GM12878 (cell line): ENCODE measurements at regions not wholly inside any gene's neighbourhood (a gene's known extent, or its start where the extent isn't known, plus 50 kb on each side); places are given as distances from the start of the nearest gene placed in this dataset.

Source experiments
- ATAC-seq: fragments of 200-7000 bp; cut with Tn5 transposase; 3 replicates; pipeline ENCODE4 v1.9.1; 2020; ENCODE audit warnings: mild to moderate bottlenecking, moderate library complexity
- BruUV-seq: library from RNA; stranded (reverse); fragments of 400-500 nt; replicated peaks from 2 replicates; lab custom pipeline; 2021; lab: Mats Ljungman, UMichigan
- CTCF ChIA-PET: fragments of 300-600 bp; sonication (Branson Sonifier 250); formaldehyde crosslinking; extraction: SDS; loops from one replicate; lab custom pipeline; 2021; ENCODE audit warnings: inconsistent platforms; lab: Yijun Ruan, JAX
- POLR2A ChIA-PET: fragments of 350-600 bp; formaldehyde crosslinking; extraction: SDS; loops from one replicate; lab custom pipeline; 2021; ENCODE audit warnings: inconsistent platforms; lab: Charles Lee
- RAD21 ChIA-PET: fragments of 300-600 bp; sonication (Branson Sonifier 250); formaldehyde crosslinking; loops from one replicate; lab custom pipeline; 2023; ENCODE audit warnings: antibody characterized with exemption; ENCODE audit not compliant: unreplicated experiment; lab: Charles Lee
- SMC1A ChIA-PET: fragments of 300-600 bp; sonication (Branson Sonifier 250); formaldehyde crosslinking; loops from one replicate; lab custom pipeline; 2023; ENCODE audit not compliant: unreplicated experiment, uncharacterized antibody; lab: Charles Lee
- DNase-seq: peaks from one replicate; pipeline ENCODE4 v3.0.0-alpha.2; 2011; ENCODE audit warnings: low read depth, low spot score
- FAIRE-seq: peaks from 3 replicates; lab custom pipeline; 2011; peaks lifted over from hg19 to GRCh38; lab: Jason Lieb, UNC
- H2AFZ ChIP-seq: 2 replicates; pipeline ENCODE4 v1.6.0; 2011; ENCODE audit warnings: low read depth, low read length, control low read depth; ENCODE audit not compliant: control insufficient read depth
- H3K27ac ChIP-seq: 2 replicates; pipeline ENCODE4 v1.5.1; 2011; ENCODE audit warnings: control low read depth; ENCODE audit not compliant: control insufficient read depth, insufficient read depth
- H3K27me3 ChIP-seq, 2 experiments: replicated peaks in 1 of 2; 2 replicates each; pipeline versions ENCODE4 v1.6.0 to v1.6.1; 2011; ENCODE audit warnings: low read length in 1 of 2; ENCODE audit not compliant: control insufficient read depth in 2 of 2, insufficient read depth in 2 of 2
- H3K36me3 ChIP-seq, 2 experiments: 2 replicates each; pipeline ENCODE4 v1.5.1; 2011; ENCODE audit warnings: low read length in 1 of 2; ENCODE audit not compliant: control insufficient read depth in 2 of 2, insufficient read depth in 2 of 2
- H3K4me1 ChIP-seq: 2 replicates; pipeline ENCODE4 v1.6.1; 2011; ENCODE audit warnings: mild to moderate bottlenecking, low read length, moderate library complexity, mixed read lengths; ENCODE audit not compliant: control insufficient read depth, insufficient read depth
- H3K4me2 ChIP-seq: 2 replicates; pipeline ENCODE4 v1.6.0; 2011; ENCODE audit warnings: control low read depth; ENCODE audit not compliant: control insufficient read depth, insufficient read depth
- H3K4me3 ChIP-seq: fragments of 200-600 bp; sonication (generic); 2 replicates; pipeline ENCODE4 v1.5.1; 2016
- H3K79me2 ChIP-seq: 2 replicates; pipeline ENCODE4 v1.6.0; 2011; ENCODE audit warnings: low read length; ENCODE audit not compliant: control insufficient read depth, insufficient read depth
- H3K9ac ChIP-seq: 2 replicates; pipeline ENCODE4 v1.8.0; 2011; ENCODE audit warnings: low read length, control low read depth, mixed read lengths; ENCODE audit not compliant: control insufficient read depth, insufficient read depth
- H3K9me3 ChIP-seq: replicated peaks from 3 replicates; pipeline ENCODE4 v1.5.1; 2011; ENCODE audit warnings: mild to moderate bottlenecking, low read length; ENCODE audit not compliant: control insufficient read depth, insufficient read depth
- H4K20me1 ChIP-seq: 2 replicates; pipeline ENCODE4 v1.6.0; 2011; ENCODE audit not compliant: control insufficient read depth, insufficient read depth
- CHD2 ChIP-seq: IDR thresholded peaks from 2 replicates; pipeline ENCODE4 v1.6.1; 2011; ENCODE audit warnings: low read depth, low read length, improper control_type of control experiment, borderline replicate concordance
- E2F4 ChIP-seq: IDR thresholded peaks from 2 replicates; pipeline ENCODE4 v1.6.1; 2012; ENCODE audit warnings: low read depth, low read length, improper control_type of control experiment
- EED ChIP-seq: sonication (generic); IDR thresholded peaks from 2 replicates; pipeline ENCODE4 v1.6.1; 2016; ENCODE audit warnings: antibody characterized with exemption, low read depth
- ELK1 ChIP-seq: IDR thresholded peaks from 2 replicates; pipeline ENCODE4 v1.6.1; 2012; ENCODE audit warnings: low read depth, low read length, improper control_type of control experiment
- FOXM1 ChIP-seq: IDR thresholded peaks from 2 replicates; pipeline ENCODE4 v1.6.1; 2012; ENCODE audit warnings: low read depth, mild to moderate bottlenecking, inconsistent platforms, low read length, moderate library complexity
- HCFC1 ChIP-seq: fragments of 150-350 bp; IDR thresholded peaks from 2 replicates; pipeline ENCODE4 v1.6.1; 2014; ENCODE audit warnings: low read length
- MXI1 ChIP-seq: fragments of 150-350 bp; IDR thresholded peaks from 2 replicates; pipeline ENCODE4 v1.6.1; 2011; ENCODE audit warnings: low read depth, mild to moderate bottlenecking, inconsistent platforms, low read length, improper control_type of control experiment
- NRF1 ChIP-seq: conservative IDR thresholded peaks from 2 replicates; pipeline ENCODE4 v1.6.1; 2011; ENCODE audit warnings: mild to moderate bottlenecking, low read depth, low read length, improper control_type of control experiment
- RFX5 ChIP-seq: IDR thresholded peaks from 2 replicates; pipeline ENCODE4 v1.6.1; 2011; ENCODE audit warnings: low read depth, low read length, improper control_type of control experiment
- SIN3A ChIP-seq: IDR thresholded peaks from 2 replicates; pipeline ENCODE4 v1.6.1; 2012; ENCODE audit warnings: low read depth, low read length, improper control_type of control experiment
- SMAD5 ChIP-seq: IDR thresholded peaks from 2 replicates; pipeline ENCODE4 v1.6.1; 2016; ENCODE audit warnings: antibody characterized with exemption, low read depth
- TCF7 ChIP-seq: IDR thresholded peaks from 2 replicates; pipeline ENCODE4 v1.6.1; 2014; ENCODE audit warnings: antibody characterized with exemption, borderline replicate concordance
- ZNF217 ChIP-seq: fragments of 450-650 bp; IDR thresholded peaks from 2 replicates; pipeline ENCODE4 v1.6.1; 2017; ENCODE audit warnings: antibody characterized with exemption, mild to moderate bottlenecking
- WGBS: methylation state at CpG from one replicate; pipeline ENCODE4 v1.1.6; 2016; ENCODE audit warnings: low lambda C conversion rate; ENCODE audit not compliant: insufficient replicate concordance, insufficient coverage; ENCODE audit errors: missing lambda C conversion rate; 5-methylcytosine and 5-hydroxymethylcytosine counted together
- in situ Hi-C: fragments of 300-500 bp; cut with MboI; formaldehyde crosslinking; loops from 9 replicates; pipeline ENCODE4 v1.14.3; 2018; ENCODE audit warnings: mixed read lengths
- intact Hi-C: fragments of 100-400 bp; cut with micrococcal nuclease; formaldehyde crosslinking; loops from one replicate; pipeline ENCODE4 v1.14.2; 2022; ENCODE audit not compliant: unreplicated experiment
- TF ChIP-seq, protein P1 (sequence below): fragments of 450-650 bp; IDR thresholded peaks from 2 replicates; pipeline ENCODE4 v1.6.1; 2017; ENCODE audit warnings: mild to moderate bottlenecking, moderate library complexity

- no peak overlapping the region for H3K4me2 ChIP-seq
- no peak for TF ChIP-seq SIN3A
- no peak for TF ChIP-seq RFX5
- no peak for TF ChIP-seq E2F4
- no peak for TF ChIP-seq TCF7
- no peak for TF ChIP-seq FOXM1
- TF ChIP-seq, protein P1, sequence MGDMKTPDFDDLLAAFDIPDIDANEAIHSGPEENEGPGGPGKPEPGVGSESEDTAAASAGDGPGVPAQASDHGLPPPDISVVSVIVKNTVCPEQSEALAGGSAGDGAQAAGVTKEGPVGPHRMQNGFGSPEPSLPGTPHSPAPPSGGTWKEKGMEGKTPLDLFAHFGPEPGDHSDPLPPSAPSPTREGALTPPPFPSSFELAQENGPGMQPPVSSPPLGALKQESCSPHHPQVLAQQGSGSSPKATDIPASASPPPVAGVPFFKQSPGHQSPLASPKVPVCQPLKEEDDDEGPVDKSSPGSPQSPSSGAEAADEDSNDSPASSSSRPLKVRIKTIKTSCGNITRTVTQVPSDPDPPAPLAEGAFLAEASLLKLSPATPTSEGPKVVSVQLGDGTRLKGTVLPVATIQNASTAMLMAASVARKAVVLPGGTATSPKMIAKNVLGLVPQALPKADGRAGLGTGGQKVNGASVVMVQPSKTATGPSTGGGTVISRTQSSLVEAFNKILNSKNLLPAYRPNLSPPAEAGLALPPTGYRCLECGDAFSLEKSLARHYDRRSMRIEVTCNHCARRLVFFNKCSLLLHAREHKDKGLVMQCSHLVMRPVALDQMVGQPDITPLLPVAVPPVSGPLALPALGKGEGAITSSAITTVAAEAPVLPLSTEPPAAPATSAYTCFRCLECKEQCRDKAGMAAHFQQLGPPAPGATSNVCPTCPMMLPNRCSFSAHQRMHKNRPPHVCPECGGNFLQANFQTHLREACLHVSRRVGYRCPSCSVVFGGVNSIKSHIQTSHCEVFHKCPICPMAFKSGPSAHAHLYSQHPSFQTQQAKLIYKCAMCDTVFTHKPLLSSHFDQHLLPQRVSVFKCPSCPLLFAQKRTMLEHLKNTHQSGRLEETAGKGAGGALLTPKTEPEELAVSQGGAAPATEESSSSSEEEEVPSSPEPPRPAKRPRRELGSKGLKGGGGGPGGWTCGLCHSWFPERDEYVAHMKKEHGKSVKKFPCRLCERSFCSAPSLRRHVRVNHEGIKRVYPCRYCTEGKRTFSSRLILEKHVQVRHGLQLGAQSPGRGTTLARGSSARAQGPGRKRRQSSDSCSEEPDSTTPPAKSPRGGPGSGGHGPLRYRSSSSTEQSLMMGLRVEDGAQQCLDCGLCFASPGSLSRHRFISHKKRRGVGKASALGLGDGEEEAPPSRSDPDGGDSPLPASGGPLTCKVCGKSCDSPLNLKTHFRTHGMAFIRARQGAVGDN: no peak
- no peak for TF ChIP-seq CHD2
- TF ChIP-seq MXI1: no peak
- TF ChIP-seq HCFC1: no peak
- TF ChIP-seq EED: no peak
- TF ChIP-seq ZNF217: no peak
- TF ChIP-seq ELK1: no peak
- TF ChIP-seq NRF1: no peak
- no peak for TF ChIP-seq SMAD5
- H2AFZ ChIP-seq: no peak overlapping the region
- no peak overlapping the region for H3K9ac ChIP-seq
- no peaks in the 10 kb centered on the region for H3K9me3 ChIP-seq
- no peaks in the 10 kb centered on the region for H3K27me3 ChIP-seq
- DNase-seq: no peak
- no peaks in the 10 kb centered on the region for H4K20me1 ChIP-seq
- FAIRE-seq: no peak
- H3K4me3 ChIP-seq: no peak overlapping the region
- intact Hi-C loops (no loop called here), in situ Hi-C loops (no loop called here)
- H3K36me3 ChIP-seq: no peaks in the 10 kb centered on the region
- ChIA-PET CTCF (no interaction called here), POLR2A (no interaction called here), RAD21 (no interaction called here), SMC1A (no interaction called here)
- no TSS peak for BruUV-seq
- H3K27ac ChIP-seq: no peak overlapping the region
- no peaks in the 10 kb centered on the region for H3K79me2 ChIP-seq
- 0% methylated on average over 1 of the region's 1 CpG for WGBS
- ATAC-seq: no peak
- no peaks in the 10 kb centered on the region for H3K4me1 ChIP-seq
These were observed 52.9 kb upstream of the XDH start for GRCh38 chr2:31467426-31467825.
